Ovary (tissue), 7 donors: ENCODE measurements at regions not wholly inside any gene's neighbourhood (a gene's known extent, or its start where the extent isn't known, plus 50 kb on each side); places are given as distances from the start of the nearest gene placed in this dataset.

Experiments used
- DNase-seq, 5 donors: peaks; one replicate each; pipeline ENCODE4 v3.0.0-alpha.2; 2019 to 2020
- H3K27ac ChIP-seq, 2 donors: fragments of 200-600 bp; one replicate each; pipeline versions ENCODE4 v1.5.1 to v1.8.0; 2019 to 2022
- H3K27me3 ChIP-seq: fragments of 200-600 bp; one replicate; pipeline ENCODE4 v1.8.0; 2022
- H3K36me3 ChIP-seq: fragments of 200-600 bp; sonication (generic); one replicate; pipeline ENCODE4 v1.5.1; 2019
- H3K4me1 ChIP-seq: one replicate; pipeline ENCODE4 v1.8.1; 2013; ENCODE audit warnings: mild to moderate bottlenecking, moderate library complexity; ENCODE audit not compliant: insufficient read depth
- H3K4me3 ChIP-seq: fragments of 200-600 bp; sonication (generic); one replicate; pipeline ENCODE4 v1.5.1; 2017
- H3K9me3 ChIP-seq, 2 donors: fragments of 200-600 bp in 1 of 2; sonication (generic) in 1 of 2; one replicate each; pipeline versions ENCODE4 v1.5.1 to v1.8.1; 2013 to 2019; ENCODE audit warnings: mild to moderate bottlenecking in 1 of 2, moderate library complexity in 1 of 2
- EP300 ChIP-seq: sonication (generic); formaldehyde crosslinking; IDR thresholded peaks from one replicate; pipeline ENCODE4 v1.6.1; 2017; ENCODE audit warnings: antibody characterized with exemption
- POLR2A ChIP-seq: fragments of 450-650 bp; IDR thresholded peaks from one replicate; pipeline ENCODE4 v1.6.1; 2017; ENCODE audit warnings: antibody characterized with exemption, mild to moderate bottlenecking, moderate library complexity
- WGBS, 3 donors: extraction: QIAGEN DNeasy Blood & Tissue Kit in 1 of 3; methylation state at CpG; one replicate each; pipeline versions ENCODE4 v1.1.5 to v1.1.7; 2013 to 2017; 5-methylcytosine and 5-hydroxymethylcytosine counted together
- intact Hi-C, 4 donors: fragments of 100-400 bp; cut with DNase I; formaldehyde crosslinking; loops; one replicate each; pipeline versions ENCODE4 v1.11.0 to v1.15.1; 2022 to 2023
- TF ChIP-seq, protein P1 (sequence below), 3 donors: fragments of 450-650 bp in 2 of 3; fragments of 200-600 bp in 1 of 3; IDR thresholded peaks; one replicate each; pipeline versions ENCODE4 v1.5.1 to v1.8.0; 2016 to 2022; ENCODE audit warnings: antibody characterized with exemption in 3 of 3, mild to moderate bottlenecking in 1 of 3
- donor health status: DM: no; HTN: no; CAD: no; lungs with moderate emphysema.
- donor health status: DM: no; HTN: no; CAD: no.
- donor health status: Bipolar disorder and iron deficiency.
- donor health status: DM: no; HTN: no; CAD: no.
- donor health status: DM: yes; HTN: yes; CAD: no.

DNA sequence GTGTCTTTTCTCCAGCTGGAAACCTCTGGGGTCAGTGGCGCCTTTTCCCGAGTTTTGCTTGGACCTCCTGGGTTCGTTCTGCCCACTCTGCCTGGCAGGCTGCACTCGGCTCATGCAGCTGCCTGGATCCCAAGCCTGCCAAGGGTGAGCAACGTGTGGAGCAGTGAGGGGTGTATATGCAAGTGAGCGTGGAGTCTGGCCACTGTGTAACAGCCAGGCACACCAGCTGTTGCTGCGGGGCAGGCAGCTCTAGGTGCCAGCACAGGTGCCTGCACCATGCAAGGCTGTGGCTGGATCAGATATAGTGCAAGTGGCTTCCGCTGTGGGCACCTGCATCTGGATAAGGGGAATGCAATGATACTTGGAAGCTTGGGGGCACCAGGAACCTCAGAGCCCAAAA, 699.4 kb downstream of the SLITRK1 start:
- H3K4me3 ChIP-seq: no peak overlapping the region
- 75 to 88% (median 88%) methylated on average over 8 of the region's 8 CpGs for WGBS, 3 donors
- intact Hi-C loops: no loop called here
- H3K27ac ChIP-seq: no peak overlapping the region
- no peak for TF ChIP-seq POLR2A
- no peak for DNase-seq
- no peaks in the 10 kb centered on the region for H3K36me3 ChIP-seq
- no peaks in the 10 kb centered on the region for H3K27me3 ChIP-seq
- H3K4me1 ChIP-seq: no peaks in the 10 kb centered on the region
- H3K9me3 ChIP-seq: no peaks in the 10 kb centered on the region

DNA sequence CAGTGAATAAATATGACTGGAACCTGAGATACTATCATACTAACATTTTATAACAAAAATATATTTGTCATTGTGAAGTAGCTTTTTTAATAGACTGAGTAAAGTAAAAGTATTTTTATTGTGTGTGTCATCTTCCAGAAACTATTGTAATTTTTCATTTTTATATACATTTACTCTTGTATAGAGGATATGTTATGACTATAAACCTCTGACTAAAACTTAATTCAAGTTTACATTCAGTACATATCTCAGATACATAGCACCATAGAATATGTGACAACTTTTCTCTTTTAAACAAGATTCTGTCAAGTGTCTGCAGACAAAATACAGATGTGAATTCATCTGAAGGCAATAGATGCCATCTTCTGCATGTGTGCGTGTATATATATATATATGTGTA, 704.3 kb downstream of the SLITRK1 start:
- Histone ChIP-seq H3K4me1 (no peaks in the 10 kb centered on the region), H3K4me3 (no peak overlapping the region), H3K36me3 (no peaks in the 10 kb centered on the region), H3K9me3 (no peaks in the 10 kb centered on the region), H3K27me3 (no peaks in the 10 kb centered on the region), H3K27ac (no peak overlapping the region)
- WGBS, 3 donors: 0 to 91% (median 0%) methylated on average over 1 of the region's 1 CpG
- no peak for DNase-seq
- intact Hi-C loops: no loop called here
- TF ChIP-seq, protein P1, sequence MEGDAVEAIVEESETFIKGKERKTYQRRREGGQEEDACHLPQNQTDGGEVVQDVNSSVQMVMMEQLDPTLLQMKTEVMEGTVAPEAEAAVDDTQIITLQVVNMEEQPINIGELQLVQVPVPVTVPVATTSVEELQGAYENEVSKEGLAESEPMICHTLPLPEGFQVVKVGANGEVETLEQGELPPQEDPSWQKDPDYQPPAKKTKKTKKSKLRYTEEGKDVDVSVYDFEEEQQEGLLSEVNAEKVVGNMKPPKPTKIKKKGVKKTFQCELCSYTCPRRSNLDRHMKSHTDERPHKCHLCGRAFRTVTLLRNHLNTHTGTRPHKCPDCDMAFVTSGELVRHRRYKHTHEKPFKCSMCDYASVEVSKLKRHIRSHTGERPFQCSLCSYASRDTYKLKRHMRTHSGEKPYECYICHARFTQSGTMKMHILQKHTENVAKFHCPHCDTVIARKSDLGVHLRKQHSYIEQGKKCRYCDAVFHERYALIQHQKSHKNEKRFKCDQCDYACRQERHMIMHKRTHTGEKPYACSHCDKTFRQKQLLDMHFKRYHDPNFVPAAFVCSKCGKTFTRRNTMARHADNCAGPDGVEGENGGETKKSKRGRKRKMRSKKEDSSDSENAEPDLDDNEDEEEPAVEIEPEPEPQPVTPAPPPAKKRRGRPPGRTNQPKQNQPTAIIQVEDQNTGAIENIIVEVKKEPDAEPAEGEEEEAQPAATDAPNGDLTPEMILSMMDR (IDR thresholded peaks at IDR 0.05): no peak

DNA sequence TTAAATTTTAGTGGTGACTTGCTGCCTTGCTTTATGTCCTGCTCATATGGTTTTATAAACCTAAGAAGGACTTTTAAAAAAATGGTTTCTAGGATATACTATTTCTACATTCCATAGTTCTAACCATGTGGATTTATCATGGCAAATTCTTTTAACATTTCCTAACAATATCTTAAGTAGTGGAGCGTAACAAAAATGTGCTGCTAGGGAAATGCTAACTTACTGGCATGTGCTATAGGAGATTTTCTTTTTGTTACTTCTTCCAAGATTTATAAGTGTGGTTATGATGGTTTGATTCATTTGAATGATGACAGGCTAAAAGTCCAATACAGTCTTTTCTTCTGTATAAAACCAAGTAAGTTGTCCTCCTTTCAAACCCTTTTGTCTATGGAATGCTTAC, 713.7 kb downstream of the SLITRK1 start:
- Histone ChIP-seq H3K36me3 (no peaks in the 10 kb centered on the region), H3K9me3 (no peaks in the 10 kb centered on the region), H3K4me1 (no peaks in the 10 kb centered on the region), H3K27me3 (peaks cover 4% of the 10 kb centered on the region), H3K4me3 (no peak overlapping the region), H3K27ac (no peak overlapping the region)
- no peak for DNase-seq
- intact Hi-C loops: no loop called here
- no peak for TF ChIP-seq EP300
- TF ChIP-seq, protein P1 (IDR thresholded peaks at IDR 0.05): no peak
- no peak for TF ChIP-seq POLR2A
- 59 to 81% (median 62%) methylated on average over 1 of the region's 1 CpG for WGBS, 3 donors

DNA sequence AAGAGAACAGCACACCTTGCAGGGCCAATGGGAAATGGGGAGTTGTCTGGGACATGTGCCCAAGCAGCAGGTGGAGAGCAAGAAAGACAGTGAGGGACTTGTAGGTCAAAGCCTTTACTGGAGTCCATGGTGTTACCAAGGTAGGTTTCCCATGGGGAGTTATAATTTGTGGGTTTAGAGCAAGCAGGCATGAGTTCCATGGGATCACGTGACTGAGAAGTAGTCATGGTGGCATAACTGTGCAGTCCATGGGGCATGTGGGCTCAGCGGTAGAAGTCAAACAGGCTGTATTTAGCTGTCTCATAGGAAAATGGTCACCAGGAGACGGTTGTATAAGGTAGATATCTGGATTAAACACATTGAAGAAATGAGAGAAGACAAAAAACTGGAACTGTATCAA, 715.1 kb downstream of the SLITRK1 start:
- WGBS, 3 donors: 83 to 90% (median 83%) methylated on average over 3 of the region's 3 CpGs
- H3K27me3 ChIP-seq: peaks cover 4% of the 10 kb centered on the region
- no peak overlapping the region for H3K4me3 ChIP-seq
- TF ChIP-seq EP300 (no peak), POLR2A (no peak)
- TF ChIP-seq, protein P1 (IDR thresholded peaks at IDR 0.05): no peak
- no peaks in the 10 kb centered on the region for H3K4me1 ChIP-seq
- H3K9me3 ChIP-seq: no peaks in the 10 kb centered on the region
- intact Hi-C loops: no loop called here
- no peak for DNase-seq
- no peaks in the 10 kb centered on the region for H3K36me3 ChIP-seq
- no peak overlapping the region for H3K27ac ChIP-seq

DNA sequence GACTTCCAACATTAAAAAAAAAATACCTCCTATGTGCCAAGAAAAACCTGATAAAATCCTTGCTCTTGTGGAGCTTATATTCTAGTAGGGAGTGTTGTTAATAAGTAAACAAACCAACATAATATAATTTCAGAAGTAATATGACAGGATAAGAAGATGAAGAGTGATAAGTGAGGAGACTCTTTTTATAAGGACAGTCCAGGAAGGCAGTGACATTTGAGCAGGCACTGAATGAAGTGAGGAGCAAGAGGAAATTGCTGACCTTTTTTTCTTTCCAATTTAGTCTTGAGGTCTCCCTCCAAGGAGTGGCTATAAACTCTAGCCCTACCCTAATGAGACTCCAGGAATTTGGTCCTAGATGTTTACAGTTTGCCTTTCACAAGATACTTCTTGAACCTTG, 715.7 kb downstream of the SLITRK1 start:
- H3K27ac ChIP-seq: no peak overlapping the region
- TF ChIP-seq POLR2A (no peak), EP300 (no peak)
- TF ChIP-seq, protein P1 (IDR thresholded peaks at IDR 0.05): no peak
- no peaks in the 10 kb centered on the region for H3K9me3 ChIP-seq
- no peaks in the 10 kb centered on the region for H3K4me1 ChIP-seq
- DNase-seq: no peak
- no peaks in the 10 kb centered on the region for H3K36me3 ChIP-seq
- intact Hi-C loops: no loop called here
- no peak overlapping the region for H3K4me3 ChIP-seq
- peaks cover 4% of the 10 kb centered on the region for H3K27me3 ChIP-seq
